K562 (cell line): ENCODE measurements at regions not wholly inside any gene's neighbourhood (a gene's known extent, or its start where the extent isn't known, plus 50 kb on each side); places are given as distances from the start of the nearest gene placed in this dataset.

ENCODE experiments used
- ATAC-seq: fragments of 200-7000 bp; cut with Tn5 transposase; 3 replicates; pipeline ENCODE4 v1.9.1; 2020; ENCODE audit warnings: moderate library complexity
- BruUV-seq: library from RNA; stranded (reverse); fragments of 400-500 nt; replicated peaks from 2 replicates; lab custom pipeline; 2021; lab: Mats Ljungman, UMichigan
- CTCF ChIA-PET: fragments of 300-600 bp; formaldehyde crosslinking; extraction: SDS; loops from one replicate; lab custom pipeline; 2021; ENCODE audit warnings: low intra/inter-chr PET ratio; lab: Yijun Ruan, JAX
- POLR2A ChIA-PET: fragments of 300-600, 350-650 bp; sonication (Branson Sonifier 250); formaldehyde crosslinking; extraction: SDS; loops from one replicate; lab custom pipeline; 2021; ENCODE audit warnings: antibody characterized with exemption, inconsistent platforms; lab: Yijun Ruan, JAX
- DNase-seq, 4 experiments: peaks; one replicate each; pipeline versions ENCODE4 v3.0.0 to v3.0.0-alpha.2; 2011 to 2018; ENCODE audit warnings: low spot score in 3 of 4, mixed read lengths in 3 of 4; ENCODE audit errors: extremely low read depth in 1 of 4
- FAIRE-seq: peaks from 2 replicates; lab custom pipeline; 2011; peaks lifted over from hg19 to GRCh38; lab: Jason Lieb, UNC
- H2AFZ ChIP-seq: 2 replicates; pipeline ENCODE4 v1.6.0; 2011; ENCODE audit warnings: low read depth, low read length, control low read depth, inconsistent platforms
- H3K27ac ChIP-seq: fragments of 200-600 bp; 3 replicates; pipeline ENCODE4 v1.8.0; 2011; ENCODE audit warnings: low read depth, mild to moderate bottlenecking, control low read depth, inconsistent platforms, low read length, moderate library complexity, mixed read lengths; ENCODE audit errors: extremely low read depth
- H3K27me3 ChIP-seq, 2 experiments: fragments of 300-600 bp in 1 of 2; 2 replicates in 1 of 2; 3 replicates in 1 of 2; pipeline versions ENCODE4 v1.6.0 to v1.8.0; 2011; ENCODE audit warnings: inconsistent platforms in 2 of 2, low read length in 2 of 2, mild to moderate bottlenecking in 1 of 2, mixed read lengths in 1 of 2, moderate library complexity in 1 of 2; ENCODE audit not compliant: control insufficient read depth in 2 of 2, insufficient read depth in 2 of 2
- H3K36me3 ChIP-seq: fragments of 300-600 bp; 3 replicates; pipeline ENCODE4 v1.8.0; 2011; ENCODE audit warnings: mild to moderate bottlenecking, low read length, inconsistent platforms; ENCODE audit not compliant: control insufficient read depth, insufficient read depth
- H3K4me1 ChIP-seq, 2 experiments: fragments of 200-600 bp in 1 of 2; replicated peaks in 1 of 2; 2 replicates in 1 of 2; 3 replicates in 1 of 2; pipeline versions ENCODE4 v1.5.1 to v1.8.0; 2011; ENCODE audit warnings: inconsistent platforms in 2 of 2, low read length in 2 of 2, mild to moderate bottlenecking in 1 of 2, mixed read lengths in 1 of 2, moderate library complexity in 1 of 2; ENCODE audit not compliant: control insufficient read depth in 2 of 2, insufficient read depth in 2 of 2
- H3K4me2 ChIP-seq: 2 replicates; pipeline ENCODE4 v1.6.1; 2011; ENCODE audit warnings: low read length, control low read depth, inconsistent platforms, mixed read lengths; ENCODE audit not compliant: insufficient read depth
- H3K4me3 ChIP-seq: fragments of 200-600 bp; sonication (generic), shearing (Covaris generic); 2 replicates; pipeline ENCODE4 v1.5.1; 2016; ENCODE audit warnings: control low read depth, inconsistent platforms
- H3K79me2 ChIP-seq: fragments of 200-600 bp; 3 replicates; pipeline ENCODE4 v1.8.0; 2011; ENCODE audit warnings: low read length, inconsistent platforms; ENCODE audit not compliant: control insufficient read depth, insufficient read depth
- H3K9ac ChIP-seq, 2 experiments: 2 replicates each; pipeline versions ENCODE4 v1.6.0 to v1.6.1; 2011; ENCODE audit warnings: low read depth in 2 of 2, low read length in 2 of 2, control low read depth in 1 of 2, inconsistent platforms in 1 of 2, mild to moderate bottlenecking in 1 of 2, mixed read lengths in 1 of 2; ENCODE audit not compliant: insufficient read depth in 1 of 2
- H3K9me1 ChIP-seq: one replicate; pipeline ENCODE4 v1.6.0; 2011; ENCODE audit warnings: inconsistent platforms, mild to moderate bottlenecking, low read length, moderate library complexity; ENCODE audit not compliant: control insufficient read depth, insufficient read depth
- H3K9me3 ChIP-seq: replicated peaks from 2 replicates; pipeline ENCODE4 v1.5.1; 2011; ENCODE audit warnings: low read depth, low read length, inconsistent platforms; ENCODE audit not compliant: control insufficient read depth, insufficient read depth
- H4K20me1 ChIP-seq: replicated peaks from 2 replicates; pipeline ENCODE4 v1.6.1; 2011; ENCODE audit warnings: low read length, inconsistent platforms, mixed read lengths; ENCODE audit not compliant: control insufficient read depth, insufficient read depth
- CBFA2T2 ChIP-seq: fragments of 450-650 bp; conservative IDR thresholded peaks from 2 replicates; pipeline ENCODE4 v1.6.1; 2017; ENCODE audit warnings: mild to moderate bottlenecking
- CHD1 ChIP-seq: fragments of 200-600 bp; sonication (generic); IDR thresholded peaks from one replicate; pipeline ENCODE4 v1.6.1; 2012; ENCODE audit warnings: mild to moderate bottlenecking, moderate library complexity, low read length, inconsistent platforms
- COPS2 ChIP-seq: fragments of 450-650 bp; conservative IDR thresholded peaks from 2 replicates; pipeline ENCODE4 v1.6.1; 2016; ENCODE audit warnings: mild to moderate bottlenecking, moderate library complexity
- DMBX1 ChIP-seq: fragments of 250-450 bp; sonication (Bioruptor Pico); IDR thresholded peaks from 2 replicates; pipeline ENCODE4 v1.8.0; 2022; ENCODE audit warnings: inconsistent platforms, mild to moderate bottlenecking, moderate library complexity, borderline replicate concordance
- ETS2 ChIP-seq: IDR thresholded peaks from 2 replicates; pipeline ENCODE4 v1.6.1; 2016; ENCODE audit warnings: borderline replicate concordance, missing genetic modification characterization, mild to moderate bottlenecking, moderate library complexity, missing compliant biosample characterization; ENCODE audit not compliant: poor library complexity, severe bottlenecking
- HDGF ChIP-seq: fragments of 450-650 bp; IDR thresholded peaks from 2 replicates; pipeline ENCODE4 v1.6.1; 2016
- NEUROD1 ChIP-seq: fragments of 150-350 bp; IDR thresholded peaks from 2 replicates; pipeline ENCODE4 v1.6.1; 2014; ENCODE audit warnings: borderline replicate concordance, low read length, low read depth; ENCODE audit not compliant: partially characterized antibody
- RFX5 ChIP-seq: IDR thresholded peaks from 2 replicates; pipeline ENCODE4 v1.6.1; 2011; ENCODE audit warnings: low read depth, mild to moderate bottlenecking, improper control_type of control experiment, low read length
- SAFB2 ChIP-seq: fragments of 200-400 bp; formaldehyde crosslinking; IDR thresholded peaks from 2 replicates; pipeline ENCODE4 v1.6.1; 2018; ENCODE audit warnings: borderline replicate concordance, low read length, low read depth, moderate library complexity; ENCODE audit not compliant: severe bottlenecking
- TARDBP ChIP-seq: fragments of 450-650 bp; IDR thresholded peaks from 2 replicates; pipeline ENCODE4 v1.6.1; 2016
- TEAD4 ChIP-seq, 2 experiments: sonication (generic) in 1 of 2; formaldehyde crosslinking in 1 of 2; IDR thresholded peaks; 2 replicates each; pipeline versions ENCODE4 v1.6.1 to v1.8.0; 2012 to 2022; ENCODE audit warnings: borderline replicate concordance in 1 of 2, inconsistent platforms in 1 of 2, low read length in 1 of 2, mild to moderate bottlenecking in 1 of 2, missing genetic modification reagents in 1 of 2
- ZNF140 ChIP-seq: fragments of 250-450 bp; sonication (Bioruptor Pico); IDR thresholded peaks from 2 replicates; pipeline ENCODE4 v1.8.0; 2021; ENCODE audit warnings: moderate library complexity, mild to moderate bottlenecking, inconsistent platforms
- ZNF551 ChIP-seq: fragments of 250-450 bp; sonication (Bioruptor Pico); IDR thresholded peaks from 2 replicates; pipeline ENCODE4 v1.5.0; 2021; ENCODE audit warnings: mild to moderate bottlenecking, moderate library complexity
- ZNF717 ChIP-seq: fragments of 250-450 bp; sonication (Bioruptor Pico); IDR thresholded peaks from 2 replicates; pipeline ENCODE4 v1.5.0; 2021
- WGBS: fragments of 100-300 bp; shearing (Covaris generic); methylation state at CpG from one replicate; pipeline ENCODE4 v1.1.6; 2016; ENCODE audit warnings: low coverage, mixed read lengths; ENCODE audit not compliant: insufficient coverage; ENCODE audit errors: missing lambda C conversion rate; 5-methylcytosine and 5-hydroxymethylcytosine counted together
- in situ Hi-C: fragments of 300-500 bp; cut with MboI; formaldehyde crosslinking; loops from 4 replicates; pipeline ENCODE4 v1.15.0; 2018; ENCODE audit warnings: inconsistent platforms, mixed read lengths
- intact Hi-C: fragments of 100-400 bp; cut with micrococcal nuclease; formaldehyde crosslinking; loops from 2 replicates; pipeline ENCODE4 v1.14.2; 2022
- TF ChIP-seq, protein P1 (sequence below): fragments of 450-650 bp; IDR thresholded peaks from 2 replicates; pipeline ENCODE4 v1.6.1; 2016
- TF ChIP-seq, protein P2 (sequence below), 2 experiments: fragments of 250-450 bp in 1 of 2; fragments of 450-650 bp in 1 of 2; sonication (Bioruptor Pico) in 1 of 2; IDR thresholded peaks; 2 replicates each; pipeline versions ENCODE4 v1.6.1 to v1.8.0; 2016 to 2021; ENCODE audit warnings: mild to moderate bottlenecking in 2 of 2, moderate library complexity in 2 of 2, missing compliant biosample characterization in 1 of 2, missing genetic modification characterization in 1 of 2
- TF ChIP-seq, protein P3 (sequence below): sonication (generic); formaldehyde crosslinking; IDR thresholded peaks from 2 replicates; pipeline ENCODE4 v1.8.1; 2023; ENCODE audit warnings: mild to moderate bottlenecking, missing genetic modification reagents

DNA sequence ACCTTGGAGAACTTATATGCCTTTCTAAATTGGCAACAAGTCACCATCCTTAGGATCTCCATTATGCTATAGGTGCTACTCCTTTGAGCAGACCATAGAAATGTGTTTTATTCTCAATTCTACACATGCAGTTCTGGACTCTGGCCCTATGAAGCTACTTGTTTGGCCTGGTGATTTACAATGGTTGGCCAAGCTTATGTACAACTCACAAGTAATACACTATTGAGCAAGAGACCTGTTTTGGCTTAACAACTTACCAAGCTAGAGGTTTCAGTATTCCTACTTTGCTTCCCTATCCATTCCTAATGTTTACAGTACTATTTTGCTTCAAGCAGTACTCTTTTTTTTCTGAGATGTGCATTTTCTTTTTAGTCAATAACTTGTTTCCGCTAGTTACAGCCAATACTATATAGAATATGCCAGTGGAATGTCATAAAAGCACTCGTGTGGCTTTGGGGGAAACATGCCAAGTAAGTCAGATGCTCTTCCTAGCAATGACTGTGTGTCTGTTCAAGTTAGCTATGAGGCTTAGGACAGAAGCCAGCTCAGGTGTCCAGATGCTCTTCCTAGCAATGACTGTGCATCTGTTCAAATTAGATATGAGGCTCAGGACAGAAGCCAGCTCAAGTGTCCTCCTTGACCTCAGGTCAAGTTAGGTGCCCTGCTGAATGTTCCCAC is 174.9 kb upstream of the SEMA6D start:
- WGBS, result 4% methylated on average over 2 of the region's 2 CpGs

More for the DNA sequence above, 174.9 kb upstream of the SEMA6D start:
- no peak overlapping the region for H3K4me2 ChIP-seq
- H3K27ac ChIP-seq, result no peak overlapping the region
- H3K4me3 ChIP-seq, result no peak overlapping the region
- no peak overlapping the region for H3K9ac ChIP-seq
- no peaks in the 10 kb centered on the region for H4K20me1 ChIP-seq
- no TSS peak for BruUV-seq
- no peaks in the 10 kb centered on the region for H3K36me3 ChIP-seq
- FAIRE-seq (no peak), ATAC-seq (no peak), DNase-seq (no peak)
- H3K79me2 ChIP-seq, result no peaks in the 10 kb centered on the region
- POLR2A ChIA-PET, result no interaction called here
- H3K9me1 ChIP-seq, result no peaks in the 10 kb centered on the region
- H3K27me3 ChIP-seq, result no peaks in the 10 kb centered on the region
- CTCF ChIA-PET, result no interaction called here
- no peaks in the 10 kb centered on the region for H3K9me3 ChIP-seq
- H3K4me1 ChIP-seq, result no peaks in the 10 kb centered on the region
- intact Hi-C loops (no loop called here), in situ Hi-C loops (no loop called here)
- H2AFZ ChIP-seq, result no peak overlapping the region
- TF ChIP-seq, protein P1, sequence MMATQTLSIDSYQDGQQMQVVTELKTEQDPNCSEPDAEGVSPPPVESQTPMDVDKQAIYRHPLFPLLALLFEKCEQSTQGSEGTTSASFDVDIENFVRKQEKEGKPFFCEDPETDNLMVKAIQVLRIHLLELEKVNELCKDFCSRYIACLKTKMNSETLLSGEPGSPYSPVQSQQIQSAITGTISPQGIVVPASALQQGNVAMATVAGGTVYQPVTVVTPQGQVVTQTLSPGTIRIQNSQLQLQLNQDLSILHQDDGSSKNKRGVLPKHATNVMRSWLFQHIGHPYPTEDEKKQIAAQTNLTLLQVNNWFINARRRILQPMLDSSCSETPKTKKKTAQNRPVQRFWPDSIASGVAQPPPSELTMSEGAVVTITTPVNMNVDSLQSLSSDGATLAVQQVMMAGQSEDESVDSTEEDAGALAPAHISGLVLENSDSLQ, result no peak
- TF ChIP-seq COPS2, result no peak
- no peak for TF ChIP-seq NEUROD1
- no peak for TF ChIP-seq RFX5
- no peak for TF ChIP-seq SAFB2
- TF ChIP-seq ETS2 (tag), result no peak
- TF ChIP-seq, protein P2, sequence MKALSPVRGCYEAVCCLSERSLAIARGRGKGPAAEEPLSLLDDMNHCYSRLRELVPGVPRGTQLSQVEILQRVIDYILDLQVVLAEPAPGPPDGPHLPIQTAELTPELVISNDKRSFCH (CRISPR knock-in tag; IDR thresholded peaks at IDR 0.05), result no peak
- TF ChIP-seq, protein P2 (tag; IDR thresholded peaks at IDR 0.05), result no peak
- no peak for TF ChIP-seq DMBX1 (CRISPR knock-in tag)
- TF ChIP-seq ZNF717 (CRISPR knock-in tag), result no peak
- no peak for TF ChIP-seq CBFA2T2
- no peak for TF ChIP-seq TARDBP
- TF ChIP-seq ZNF140 (CRISPR knock-in tag), result no peak
- no peak for TF ChIP-seq CHD1
- TF ChIP-seq ZNF551, result no peak
- TF ChIP-seq TEAD4 (IDR thresholded peaks at IDR 0.05; ENCODE audit: low read length), result no peak
- no peak for TF ChIP-seq TEAD4 (CRISPR knock-in tag; IDR thresholded peaks at IDR 0.05; ENCODE audit: borderline replicate concordance)
- no peak for TF ChIP-seq HDGF
- TF ChIP-seq, protein P3, sequence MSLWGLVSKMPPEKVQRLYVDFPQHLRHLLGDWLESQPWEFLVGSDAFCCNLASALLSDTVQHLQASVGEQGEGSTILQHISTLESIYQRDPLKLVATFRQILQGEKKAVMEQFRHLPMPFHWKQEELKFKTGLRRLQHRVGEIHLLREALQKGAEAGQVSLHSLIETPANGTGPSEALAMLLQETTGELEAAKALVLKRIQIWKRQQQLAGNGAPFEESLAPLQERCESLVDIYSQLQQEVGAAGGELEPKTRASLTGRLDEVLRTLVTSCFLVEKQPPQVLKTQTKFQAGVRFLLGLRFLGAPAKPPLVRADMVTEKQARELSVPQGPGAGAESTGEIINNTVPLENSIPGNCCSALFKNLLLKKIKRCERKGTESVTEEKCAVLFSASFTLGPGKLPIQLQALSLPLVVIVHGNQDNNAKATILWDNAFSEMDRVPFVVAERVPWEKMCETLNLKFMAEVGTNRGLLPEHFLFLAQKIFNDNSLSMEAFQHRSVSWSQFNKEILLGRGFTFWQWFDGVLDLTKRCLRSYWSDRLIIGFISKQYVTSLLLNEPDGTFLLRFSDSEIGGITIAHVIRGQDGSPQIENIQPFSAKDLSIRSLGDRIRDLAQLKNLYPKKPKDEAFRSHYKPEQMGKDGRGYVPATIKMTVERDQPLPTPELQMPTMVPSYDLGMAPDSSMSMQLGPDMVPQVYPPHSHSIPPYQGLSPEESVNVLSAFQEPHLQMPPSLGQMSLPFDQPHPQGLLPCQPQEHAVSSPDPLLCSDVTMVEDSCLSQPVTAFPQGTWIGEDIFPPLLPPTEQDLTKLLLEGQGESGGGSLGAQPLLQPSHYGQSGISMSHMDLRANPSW (CRISPR knock-in tag), result no peak
